IMR-90 (cell line): ENCODE measurements at regions not wholly inside any gene's neighbourhood (a gene's known extent, or its start where the extent isn't known, plus 50 kb on each side); places are given as distances from the start of the nearest gene placed in this dataset.

Source experiments
- CTCF ChIP-seq: conservative IDR thresholded peaks from 2 replicates; pipeline ENCODE4 v1.5.1; 2012; ENCODE audit warnings: mild to moderate bottlenecking, low read depth, low read length, improper control_type of control experiment
- MAFK ChIP-seq: IDR thresholded peaks from 2 replicates; pipeline ENCODE4 v1.6.1; 2012; ENCODE audit warnings: low read depth, low read length, improper control_type of control experiment
- RFX5 ChIP-seq: IDR thresholded peaks from 2 replicates; pipeline ENCODE4 v1.8.0; 2012; ENCODE audit warnings: low read depth, mild to moderate bottlenecking, low read length, moderate library complexity

- TF ChIP-seq CTCF (no peak), RFX5 (no peak), MAFK (no peak)
These were observed 1151.0 kb downstream of the DIAPH3 start for GRCh38 chr13:59012731-59013130.
